ENCODE measurements at regions not wholly inside any gene's neighbourhood (a gene's known extent, or its start where the extent isn't known, plus 50 kb on each side); places are given as distances from the start of the nearest gene placed in this dataset.
"Not testable (repeated sequence)": the region's sequence is repeated elsewhere in the genome, so short reads cannot be mapped to it uniquely, and the experiment has no call there.

- FAIRE-seq (no peak), DNase-seq (ENCODE audit: insufficient read length, low spot score) (no peak)
- TF ChIP-seq, protein P1, sequence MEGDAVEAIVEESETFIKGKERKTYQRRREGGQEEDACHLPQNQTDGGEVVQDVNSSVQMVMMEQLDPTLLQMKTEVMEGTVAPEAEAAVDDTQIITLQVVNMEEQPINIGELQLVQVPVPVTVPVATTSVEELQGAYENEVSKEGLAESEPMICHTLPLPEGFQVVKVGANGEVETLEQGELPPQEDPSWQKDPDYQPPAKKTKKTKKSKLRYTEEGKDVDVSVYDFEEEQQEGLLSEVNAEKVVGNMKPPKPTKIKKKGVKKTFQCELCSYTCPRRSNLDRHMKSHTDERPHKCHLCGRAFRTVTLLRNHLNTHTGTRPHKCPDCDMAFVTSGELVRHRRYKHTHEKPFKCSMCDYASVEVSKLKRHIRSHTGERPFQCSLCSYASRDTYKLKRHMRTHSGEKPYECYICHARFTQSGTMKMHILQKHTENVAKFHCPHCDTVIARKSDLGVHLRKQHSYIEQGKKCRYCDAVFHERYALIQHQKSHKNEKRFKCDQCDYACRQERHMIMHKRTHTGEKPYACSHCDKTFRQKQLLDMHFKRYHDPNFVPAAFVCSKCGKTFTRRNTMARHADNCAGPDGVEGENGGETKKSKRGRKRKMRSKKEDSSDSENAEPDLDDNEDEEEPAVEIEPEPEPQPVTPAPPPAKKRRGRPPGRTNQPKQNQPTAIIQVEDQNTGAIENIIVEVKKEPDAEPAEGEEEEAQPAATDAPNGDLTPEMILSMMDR (IDR thresholded peaks at IDR 0.05; ENCODE audit: insufficient read depth, missing control alignments): no peak
These were observed 110.9 kb downstream of the FHIP1A start for GRCh38 chr4:151519728-151520415.

GRCh38 chr4:151522866-151523519 is 114.0 kb downstream of the FHIP1A start:
- no peak for DNase-seq (ENCODE audit: insufficient read length, low spot score)
- FAIRE-seq: no peak
- TF ChIP-seq, protein P1 (IDR thresholded peaks at IDR 0.05; ENCODE audit: insufficient read depth, missing control alignments): no peak

- TF ChIP-seq, protein P1 (IDR thresholded peaks at IDR 0.05; ENCODE audit: insufficient read depth, missing control alignments): no peak
- DNase-seq (ENCODE audit: insufficient read length, low spot score) (no peak), FAIRE-seq (no peak)
These were observed 115.6 kb downstream of the FHIP1A start for GRCh38 chr4:151524610-151525009.

GRCh38 chr4:151526489-151526888 is 117.5 kb downstream of the FHIP1A start:
- DNase-seq (ENCODE audit: insufficient read length, low spot score); FAIRE-seq: not testable (repeated sequence)

- no peak for DNase-seq (ENCODE audit: insufficient read length, low spot score)
- FAIRE-seq: no peak
- TF ChIP-seq, protein P1 (IDR thresholded peaks at IDR 0.05; ENCODE audit: insufficient read depth, missing control alignments): no peak
These were observed 118.7 kb downstream of the FHIP1A start for GRCh38 chr4:151527699-151528098.

- TF ChIP-seq, protein P1 (IDR thresholded peaks at IDR 0.05; ENCODE audit: insufficient read depth, missing control alignments): no peak
- FAIRE-seq (no peak), DNase-seq (ENCODE audit: insufficient read length, low spot score) (no peak)
These were observed 120.2 kb downstream of the FHIP1A start for GRCh38 chr4:151529187-151529586.

DNA sequence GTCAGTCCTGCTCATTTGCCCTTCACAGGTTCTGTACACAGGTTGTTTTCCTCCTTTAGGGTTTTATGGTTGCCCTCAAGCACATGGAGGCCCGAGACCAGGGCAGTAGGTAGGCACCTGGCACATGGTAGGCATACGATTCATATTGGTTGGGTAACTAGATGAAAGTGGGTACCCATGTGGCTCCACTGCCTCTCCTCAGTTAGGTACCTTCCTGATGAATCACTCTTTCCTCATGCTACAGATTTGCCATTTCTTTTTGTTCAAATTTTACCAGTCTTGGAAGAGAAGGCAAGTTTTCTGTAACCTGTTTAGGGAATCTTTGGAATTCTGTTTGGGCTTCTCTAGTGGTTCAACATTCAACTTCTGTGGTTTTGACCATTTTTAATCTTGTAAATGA is 121.3 kb downstream of the FHIP1A start:
- no peak for FAIRE-seq
- TF ChIP-seq, protein P1 (IDR thresholded peaks at IDR 0.05; ENCODE audit: insufficient read depth, missing control alignments): no peak

More for the DNA sequence above, 121.3 kb downstream of the FHIP1A start:
- DNase-seq (ENCODE audit: insufficient read length, low spot score): no peak
